SKM-1 treated with dmso at 0.1 percent for 144 hours (cell line): ENCODE measurements at regions not wholly inside any gene's neighbourhood (a gene's known extent, or its start where the extent isn't known, plus 50 kb on each side); places are given as distances from the start of the nearest gene placed in this dataset.

ENCODE experiments used
- DNase-seq: peaks from one replicate; lab custom pipeline; 2025; ENCODE audit not compliant: unreplicated experiment; lab: John Stamatoyannopoulos, UW

DNA sequence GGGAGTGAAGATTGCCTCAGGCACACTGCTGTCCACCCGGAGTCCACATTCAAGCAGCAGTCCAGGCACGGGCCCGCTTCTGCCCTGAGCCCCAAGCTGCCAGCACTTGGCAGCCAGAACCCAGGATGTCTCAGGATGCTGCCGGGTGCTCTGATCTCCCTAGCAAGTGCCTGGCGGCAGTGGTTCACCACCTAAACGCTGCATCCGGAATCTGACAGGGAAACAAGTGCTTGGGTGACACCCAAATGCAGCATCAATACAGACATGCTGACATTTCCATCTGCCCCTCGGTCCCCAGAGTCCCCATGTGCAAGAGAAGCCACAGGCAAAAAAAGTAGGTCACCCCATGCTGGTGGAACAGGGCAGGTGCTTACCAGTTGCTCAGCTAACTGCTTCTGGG is 197.1 kb upstream of the RPL38 start:
- DNase-seq: no peak

DNA sequence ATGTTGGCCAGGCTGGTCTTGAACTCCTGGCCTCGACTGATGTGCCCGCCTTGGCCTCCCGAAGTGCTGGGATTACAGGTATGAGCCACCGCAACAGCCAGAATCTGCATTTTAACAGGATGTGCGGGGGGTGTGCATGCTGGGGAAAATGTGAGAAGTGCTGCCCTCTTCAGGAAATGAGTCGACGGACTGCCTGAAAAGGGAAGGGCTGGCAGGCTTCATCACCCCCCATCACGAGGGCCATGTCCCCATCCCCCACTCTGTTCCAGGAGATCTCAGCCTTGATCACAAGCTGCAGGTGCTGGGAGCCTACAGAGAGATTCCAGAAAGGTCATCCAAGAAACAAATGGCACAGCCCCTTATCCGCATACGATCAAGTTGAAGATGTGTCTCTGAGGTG is 195.3 kb upstream of the RPL38 start:
- DNase-seq: peak; percentile 23

DNA sequence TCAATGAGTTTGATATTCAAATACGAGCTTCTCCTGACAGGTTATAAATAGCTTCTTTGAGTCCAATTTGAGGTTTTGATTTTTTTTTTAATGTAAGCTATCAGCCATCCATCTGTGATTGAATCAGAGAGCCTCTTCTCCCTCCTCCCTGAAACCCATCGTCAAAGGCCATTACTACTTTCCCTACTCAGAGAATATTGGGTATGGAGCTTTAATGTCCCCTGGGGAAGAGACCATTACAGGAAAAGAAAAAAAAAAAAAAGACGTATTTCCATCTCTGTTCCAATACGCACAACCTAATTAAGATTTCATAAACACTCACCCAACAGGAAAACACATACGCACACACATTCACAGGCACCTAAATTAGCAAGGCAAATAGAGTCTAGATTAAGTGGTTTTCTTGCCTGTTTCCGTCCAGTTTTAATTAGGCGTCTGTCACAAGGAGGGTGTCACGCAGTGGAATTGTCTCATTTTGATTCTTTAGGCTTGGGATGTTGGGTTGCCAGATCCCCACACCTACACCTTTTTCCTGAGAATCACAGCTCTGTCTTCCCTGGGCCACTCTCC is 194.3 kb upstream of the RPL38 start:
- no peak for DNase-seq

DNA sequence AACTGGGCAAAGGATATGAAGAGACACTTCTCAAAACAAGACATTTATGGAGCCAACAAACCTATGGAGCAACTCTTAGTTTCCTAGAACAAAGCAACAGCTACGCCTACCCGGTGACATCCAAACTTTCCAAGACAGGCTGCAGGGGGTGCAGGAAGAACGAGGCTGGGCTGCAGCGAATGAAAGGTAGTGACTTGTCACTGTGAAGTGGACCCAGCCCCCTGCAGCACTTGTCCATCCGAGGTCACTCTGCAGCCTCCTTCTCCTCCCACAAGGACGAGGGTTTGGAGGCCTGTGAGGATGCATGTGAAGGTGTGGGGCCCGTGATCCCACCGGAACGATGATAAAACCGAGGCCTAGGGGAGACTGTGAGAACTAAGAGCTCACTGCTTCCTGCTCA is 192.6 kb upstream of the RPL38 start:
- no peak for DNase-seq

DNA sequence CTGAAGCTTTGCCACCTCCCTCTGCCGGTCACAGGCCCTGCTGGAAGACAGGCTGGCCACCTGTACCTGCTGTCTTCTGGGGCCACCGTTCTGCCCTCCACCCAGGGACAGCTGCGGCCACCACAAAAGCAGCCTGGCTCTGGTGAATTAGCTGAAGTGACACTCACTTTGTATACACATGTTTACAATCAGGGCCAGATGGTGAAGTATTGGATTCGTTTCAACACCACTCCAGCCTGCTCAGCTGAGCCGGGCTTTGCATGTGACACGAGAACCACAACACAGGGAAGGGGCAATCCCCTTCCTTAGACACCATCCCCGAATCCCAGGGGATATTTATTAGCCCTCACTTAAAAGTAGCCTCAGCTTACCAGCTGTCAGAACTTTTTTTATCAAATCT is 191.5 kb upstream of the RPL38 start:
- DNase-seq: no peak

DNA sequence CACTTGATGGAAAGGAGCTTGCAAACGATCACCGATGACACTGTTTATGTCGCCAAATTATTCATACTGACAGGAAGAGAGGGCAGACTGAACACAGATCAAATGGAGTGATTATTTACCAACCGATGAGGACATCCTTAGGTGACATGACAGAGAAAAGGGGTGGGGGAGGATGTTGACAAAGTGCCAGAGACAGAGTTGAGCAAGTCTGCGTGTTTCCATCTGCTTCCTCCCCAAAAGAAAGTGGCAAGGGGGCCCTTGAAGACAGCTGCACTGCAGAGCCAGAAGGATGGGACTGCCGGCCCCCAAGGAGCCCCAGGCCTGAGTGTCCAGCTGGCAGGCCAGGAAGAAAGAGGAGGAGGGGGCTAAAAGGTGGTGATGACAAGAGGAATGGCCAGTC is 191.0 kb upstream of the RPL38 start:
- DNase-seq: peak; percentile 70

DNA sequence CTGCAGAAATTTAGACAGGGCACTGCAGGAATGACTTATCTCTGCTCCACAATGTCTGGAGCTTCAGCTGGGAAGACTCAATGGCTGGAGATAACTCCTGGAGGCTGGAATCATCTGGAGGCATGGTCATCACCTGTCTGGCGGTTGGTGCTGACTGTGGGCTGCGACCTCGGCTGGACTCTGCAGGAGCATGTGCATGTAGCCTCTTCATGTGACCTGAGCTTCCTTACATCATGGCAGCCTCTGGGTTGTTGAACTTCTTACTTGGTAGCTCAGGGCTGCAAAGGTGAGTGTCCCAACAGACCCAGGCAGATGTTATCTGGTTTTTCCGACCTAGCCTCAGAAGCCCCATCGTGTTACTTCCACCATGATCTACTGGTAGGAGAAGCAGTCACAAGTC is 188.2 kb upstream of the RPL38 start:
- no peak for DNase-seq

DNA sequence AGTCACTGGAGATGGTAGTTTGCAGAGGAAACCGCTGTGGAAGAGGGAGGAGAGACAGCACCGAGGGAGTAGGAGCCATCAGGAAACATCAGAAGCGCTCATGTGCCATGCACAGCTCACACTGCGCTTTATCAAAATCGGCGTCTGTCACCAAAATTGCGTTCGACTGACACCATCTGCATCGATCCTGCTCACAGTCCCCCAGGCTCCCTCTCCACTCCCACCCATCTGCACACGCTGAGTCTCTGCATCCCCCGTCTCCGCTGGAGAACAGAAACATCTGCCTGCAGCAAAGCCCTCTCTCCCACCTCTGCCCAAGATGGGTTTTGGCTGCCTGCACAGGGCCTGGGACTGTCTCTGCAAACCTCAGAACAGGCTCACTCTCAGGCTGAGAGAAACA is 187.5 kb upstream of the RPL38 start:
- DNase-seq: no peak

DNA sequence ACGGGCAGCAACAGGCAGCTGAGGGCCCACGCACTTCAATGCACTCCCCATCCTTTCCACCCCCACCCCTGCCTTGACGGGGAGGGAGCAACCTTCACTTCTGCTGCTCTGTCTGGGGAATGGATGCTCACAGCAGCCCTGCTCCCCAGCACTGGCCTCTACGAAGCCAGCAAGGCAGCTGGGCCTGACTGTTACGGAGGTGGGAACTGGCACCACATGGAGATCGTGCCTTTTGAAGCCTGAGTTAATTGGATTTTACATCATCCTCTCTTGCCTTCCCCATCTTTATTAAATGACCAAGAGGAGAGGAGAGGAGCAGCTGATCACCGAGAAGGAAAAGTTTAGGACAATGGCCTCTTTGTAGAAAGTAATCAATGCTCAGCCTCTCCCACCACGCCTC is 187.0 kb upstream of the RPL38 start:
- no peak for DNase-seq

DNA sequence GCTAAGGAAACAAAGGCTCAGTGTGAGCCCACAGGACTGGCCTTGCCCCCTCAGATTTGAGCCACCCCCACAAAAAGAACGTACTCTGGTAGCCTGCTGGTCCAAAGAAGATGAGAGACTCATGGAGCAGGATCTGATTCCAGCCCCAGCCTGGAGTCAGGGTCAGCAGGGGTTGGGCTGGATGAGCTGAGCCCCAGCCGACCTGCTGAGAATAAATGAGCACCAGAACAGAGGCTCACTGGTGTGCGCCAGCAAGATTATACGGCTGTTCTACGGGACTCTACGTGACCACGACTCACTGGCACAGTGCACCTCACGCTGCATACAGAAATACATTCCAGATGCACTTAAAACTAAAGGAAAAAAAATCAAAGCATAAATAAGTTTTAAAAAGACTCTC is 186.0 kb upstream of the RPL38 start:
- no peak for DNase-seq

DNA sequence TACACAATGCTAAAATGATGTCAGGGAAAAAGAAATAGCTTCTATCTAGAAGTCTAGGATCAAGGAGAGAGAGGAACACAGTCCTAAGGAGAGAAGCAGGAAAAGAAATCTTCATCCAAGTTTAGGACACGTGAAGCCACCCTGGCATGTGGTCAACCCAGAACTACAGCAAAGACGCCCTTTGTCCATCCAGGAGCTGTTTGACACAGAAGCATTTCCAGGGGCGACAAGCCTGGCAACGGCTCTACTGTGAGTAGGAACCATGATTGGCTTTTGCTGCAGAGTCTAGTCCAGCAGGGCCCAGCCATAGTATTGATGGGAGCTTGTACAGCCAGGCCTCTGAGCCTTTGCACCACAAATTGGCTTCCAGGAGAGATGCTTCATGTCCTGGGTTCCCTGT is 185.4 kb upstream of the RPL38 start:
- DNase-seq: no peak

DNA sequence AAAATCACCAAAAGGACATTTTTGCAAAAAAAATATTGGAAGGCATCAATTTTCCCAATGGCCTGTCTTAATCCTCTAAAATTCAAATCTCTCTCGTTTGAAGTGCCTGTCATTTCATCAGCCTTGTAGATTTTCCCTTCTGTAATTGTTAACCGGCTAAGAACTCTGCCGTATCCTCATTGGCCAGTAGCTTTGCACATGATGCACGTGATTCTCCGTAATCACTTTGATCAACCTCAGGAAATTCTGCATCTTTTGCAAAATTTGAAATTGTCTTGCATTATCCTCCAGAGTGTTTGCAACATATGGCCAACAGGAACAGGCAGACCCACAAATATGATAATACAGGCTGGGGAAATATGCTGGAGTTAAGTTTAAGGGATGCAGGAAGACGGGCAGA is 184.2 kb upstream of the RPL38 start:
- DNase-seq: no peak

DNA sequence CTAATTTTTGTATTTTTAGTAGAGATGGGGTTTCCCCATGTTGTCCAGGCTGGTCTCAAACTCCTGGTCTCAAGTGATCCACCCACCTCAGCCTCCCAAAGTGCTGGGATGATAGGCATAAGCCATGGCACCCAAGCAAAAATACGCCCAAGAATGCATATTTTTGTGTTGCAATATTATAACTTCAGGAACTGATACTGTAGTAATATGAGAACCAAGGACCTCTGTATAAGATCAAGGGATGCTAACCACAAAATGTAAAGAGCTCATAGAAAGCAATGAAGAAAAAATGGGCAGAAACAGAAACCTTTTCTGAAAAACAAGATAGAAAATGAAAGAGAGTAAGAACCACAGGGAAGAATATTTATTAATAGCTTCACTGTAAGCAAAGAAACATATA is 183.6 kb upstream of the RPL38 start:
- DNase-seq: no peak

DNA sequence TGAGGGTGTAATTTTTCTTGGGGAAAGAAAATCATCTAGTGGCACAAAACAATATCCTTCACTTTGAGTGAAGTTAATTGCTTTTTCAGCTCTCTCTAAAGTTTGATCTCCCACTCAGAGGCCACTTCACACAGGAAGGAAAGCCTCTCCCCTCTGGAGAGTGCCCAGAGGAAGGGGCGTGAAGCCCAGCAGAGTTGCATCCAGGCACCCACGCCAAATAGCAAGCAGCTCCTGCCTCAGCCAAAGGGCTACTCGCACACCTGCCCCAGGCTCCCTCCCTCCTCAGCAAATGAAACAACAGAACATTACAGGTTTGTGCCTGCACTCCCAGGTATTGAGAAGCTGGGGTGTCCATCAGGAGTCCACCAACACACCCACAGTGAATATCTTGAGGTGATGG is 183.0 kb upstream of the RPL38 start:
- DNase-seq: no peak

DNA sequence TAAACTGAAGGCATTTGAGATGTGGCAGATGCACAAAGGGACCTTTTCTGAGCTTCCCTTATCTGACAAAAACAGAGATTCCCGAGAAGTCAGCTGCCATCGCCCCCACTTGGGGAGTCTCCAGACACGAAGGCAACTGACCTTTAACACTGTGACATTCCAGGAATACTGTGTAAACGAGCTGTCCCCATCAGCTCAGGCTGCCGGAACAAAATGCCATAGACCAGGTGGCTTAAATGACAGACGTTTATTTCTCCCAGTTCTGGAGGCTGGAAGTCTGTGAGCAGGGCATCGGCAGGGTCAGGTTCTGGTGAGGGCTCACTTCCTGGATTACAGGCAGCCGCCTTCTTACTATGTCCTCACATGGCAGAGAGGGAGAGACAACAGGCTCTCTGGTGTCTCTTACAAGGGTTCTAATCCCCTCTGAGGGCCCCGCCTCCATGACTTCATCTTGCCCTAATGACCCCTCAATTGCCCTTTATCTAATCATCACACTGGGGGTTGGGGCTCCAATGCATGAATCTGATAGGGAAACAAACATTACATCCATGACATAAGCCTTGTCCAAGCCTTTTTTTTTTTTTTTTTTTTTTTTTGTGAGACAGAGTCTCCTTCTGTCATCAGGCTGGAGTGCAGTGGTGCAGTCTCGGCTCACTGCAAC is 178.5 kb upstream of the RPL38 start:
- DNase-seq: no peak

DNA sequence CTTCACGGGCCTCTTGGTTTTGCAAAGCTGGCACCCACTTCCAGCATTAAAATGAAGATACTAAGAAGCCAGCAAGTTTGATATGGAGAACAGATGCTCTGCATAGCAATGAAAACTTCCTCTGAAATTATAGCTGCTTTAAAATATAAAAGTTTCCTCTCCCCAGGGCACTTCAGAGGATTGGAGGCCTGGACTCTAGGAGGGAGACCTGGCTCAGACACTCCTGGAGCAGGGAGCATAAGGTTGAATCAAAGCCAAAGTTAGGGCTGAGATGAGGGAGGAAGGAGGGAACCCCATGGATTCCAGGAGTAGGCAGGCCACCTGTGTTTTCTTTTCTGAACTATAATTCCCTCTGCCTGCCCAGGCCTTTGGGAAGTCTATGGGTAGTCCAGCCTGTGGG is 176.0 kb upstream of the RPL38 start:
- no peak for DNase-seq

DNA sequence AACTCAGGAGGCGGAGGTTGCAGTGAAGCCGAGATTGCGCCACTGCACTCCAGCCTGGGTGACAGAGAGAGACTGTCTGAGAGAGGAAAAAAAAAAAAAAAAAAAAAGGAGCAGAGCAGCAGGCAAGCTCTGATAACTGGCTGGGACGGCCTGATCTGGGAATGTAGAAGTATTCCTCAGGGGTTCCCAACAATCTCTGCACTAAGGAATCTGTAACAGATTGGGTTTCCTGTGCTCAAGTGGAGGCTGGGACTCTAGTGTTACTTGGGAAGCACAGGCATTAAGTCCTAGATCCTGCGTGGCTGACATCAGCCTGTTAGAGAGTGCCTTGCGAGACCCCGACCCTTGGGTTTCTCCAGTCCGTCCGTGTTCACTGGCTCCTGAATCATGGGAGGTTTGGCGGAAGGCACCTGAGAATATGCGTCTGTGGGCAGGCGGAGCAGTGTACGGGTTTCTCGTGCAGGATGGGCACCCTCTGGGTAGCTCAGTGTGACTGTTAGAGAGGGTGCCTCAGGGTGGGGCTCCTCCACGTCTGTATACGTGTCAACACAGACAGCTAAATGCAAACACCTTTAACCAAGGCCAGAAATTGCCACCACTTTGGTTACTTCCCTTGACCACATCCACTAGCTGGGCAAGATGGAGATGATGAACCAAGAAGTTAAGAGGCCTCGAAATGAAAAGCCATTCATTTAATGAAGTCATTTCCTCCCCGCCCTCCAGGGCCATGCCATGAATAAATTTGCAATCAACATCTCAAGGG is 174.9 kb upstream of the RPL38 start:
- no peak for DNase-seq

DNA sequence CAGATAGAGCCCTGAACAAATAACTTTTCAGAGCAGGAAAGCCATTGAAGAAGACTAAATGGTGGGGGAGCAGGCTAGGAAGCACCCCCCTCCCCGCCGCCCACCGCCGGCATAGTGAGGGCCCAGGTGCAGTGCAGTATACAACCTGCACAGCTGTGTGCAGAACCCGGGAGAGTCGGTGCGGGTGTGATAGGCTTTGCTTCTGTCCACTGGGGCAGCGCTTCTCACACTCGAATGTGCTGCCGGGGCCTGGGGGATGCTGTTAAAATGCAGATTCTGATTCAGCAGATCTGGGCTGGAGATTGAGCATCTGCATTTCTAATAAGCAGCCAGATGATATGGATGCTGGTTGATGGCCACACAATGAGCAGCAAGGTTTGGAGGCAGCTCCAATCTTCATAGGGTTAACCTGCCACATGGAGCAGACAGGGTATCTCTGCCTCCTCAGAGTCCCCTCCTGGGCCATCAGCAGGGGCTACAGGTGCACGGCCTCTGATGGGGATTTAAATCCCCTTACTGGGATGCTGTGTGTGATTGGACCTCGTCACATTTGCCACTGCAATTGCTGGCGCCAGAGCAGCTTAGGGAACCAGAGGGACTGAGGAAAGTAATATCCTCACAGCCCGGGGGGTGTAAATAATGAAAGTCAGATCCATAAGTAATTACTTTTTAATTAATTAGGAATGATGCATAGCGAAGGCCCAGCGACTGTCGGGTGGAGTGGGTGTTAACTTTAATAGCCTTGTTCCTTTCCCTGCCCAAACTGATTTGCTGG is 172.0 kb upstream of the RPL38 start:
- DNase-seq: no peak

DNA sequence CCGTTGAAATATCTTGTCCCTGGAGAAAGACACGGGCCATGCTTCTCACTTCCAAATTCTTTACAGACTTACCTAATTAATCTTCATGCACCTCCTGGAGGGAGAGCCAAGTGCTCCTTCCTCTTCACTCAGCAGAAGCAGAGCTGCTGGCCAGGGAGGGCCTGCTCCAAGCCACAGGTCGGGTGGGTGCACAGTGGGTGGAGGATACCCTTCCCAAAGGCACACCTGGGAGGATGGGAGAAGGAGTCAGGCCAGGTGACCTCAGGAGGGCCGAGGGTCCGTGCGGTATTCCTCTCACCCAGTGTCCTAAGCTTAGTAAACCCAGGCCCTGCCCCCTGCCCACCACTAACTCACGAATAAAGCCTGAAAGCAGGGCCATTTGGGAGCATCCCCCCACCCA is 171.3 kb upstream of the RPL38 start:
- no peak for DNase-seq

DNA sequence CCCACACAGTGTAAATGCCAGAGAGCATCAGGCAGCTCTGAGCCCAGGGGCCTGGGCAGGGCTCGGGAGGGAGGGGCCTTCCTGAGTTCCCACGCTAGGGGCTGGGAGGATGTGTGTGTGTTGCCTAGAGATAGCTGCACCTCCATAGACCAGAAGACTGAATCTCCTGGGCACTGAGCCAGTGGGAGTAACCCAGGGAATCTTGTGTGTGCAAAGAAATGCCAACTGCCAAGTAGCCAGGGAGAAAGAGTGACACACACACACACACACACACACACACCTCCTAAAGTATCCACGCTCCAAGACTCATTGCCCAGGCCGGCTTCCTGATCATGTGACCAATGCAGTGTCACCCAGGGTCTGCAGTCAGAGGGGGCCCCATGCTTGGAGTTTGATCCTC is 166.2 kb upstream of the RPL38 start:
- DNase-seq: no peak

DNA sequence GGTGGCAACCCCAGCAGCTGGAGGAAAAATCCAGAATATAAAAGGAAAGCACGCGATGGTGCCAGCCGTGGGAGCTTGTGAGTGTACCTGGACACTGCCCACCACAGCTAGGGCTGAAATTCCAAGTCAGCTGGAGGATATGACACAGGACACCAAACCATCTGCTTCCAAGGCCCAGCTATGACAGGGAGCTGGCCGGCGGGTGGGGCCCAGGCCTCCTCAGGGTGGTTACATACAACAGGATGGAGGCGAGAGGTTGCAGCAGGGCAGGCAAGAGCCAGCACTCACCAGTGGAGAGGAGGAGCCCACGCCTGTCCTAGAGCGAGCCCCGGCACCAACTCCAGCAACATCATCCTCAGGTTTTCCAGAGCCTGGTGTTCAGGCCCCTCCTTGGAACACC is 163.2 kb upstream of the RPL38 start:
- no peak for DNase-seq

DNA sequence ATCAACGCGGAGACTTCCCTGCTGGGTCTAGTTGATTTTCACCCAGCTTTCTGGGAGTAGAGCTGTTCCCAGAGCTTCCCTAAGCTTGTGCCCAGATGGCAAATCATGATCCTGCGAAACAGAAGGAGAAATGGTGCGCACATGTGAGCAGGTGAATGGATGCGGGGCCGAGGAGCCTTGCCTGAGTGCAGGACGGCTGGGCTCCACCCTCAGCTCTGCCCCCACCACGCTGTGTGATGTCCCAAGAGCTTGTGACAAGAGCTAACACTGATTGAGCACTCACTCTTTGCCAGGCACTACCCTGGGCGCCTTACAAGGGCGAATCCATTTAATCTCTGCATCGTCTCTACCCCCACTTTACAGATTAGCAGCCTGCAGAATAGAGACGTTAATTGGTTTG is 162.7 kb upstream of the RPL38 start:
- DNase-seq: no peak
